ENCODE measurements at regions not wholly inside any gene's neighbourhood (a gene's known extent, or its start where the extent isn't known, plus 50 kb on each side); places are given as distances from the start of the nearest gene placed in this dataset.

DNA sequence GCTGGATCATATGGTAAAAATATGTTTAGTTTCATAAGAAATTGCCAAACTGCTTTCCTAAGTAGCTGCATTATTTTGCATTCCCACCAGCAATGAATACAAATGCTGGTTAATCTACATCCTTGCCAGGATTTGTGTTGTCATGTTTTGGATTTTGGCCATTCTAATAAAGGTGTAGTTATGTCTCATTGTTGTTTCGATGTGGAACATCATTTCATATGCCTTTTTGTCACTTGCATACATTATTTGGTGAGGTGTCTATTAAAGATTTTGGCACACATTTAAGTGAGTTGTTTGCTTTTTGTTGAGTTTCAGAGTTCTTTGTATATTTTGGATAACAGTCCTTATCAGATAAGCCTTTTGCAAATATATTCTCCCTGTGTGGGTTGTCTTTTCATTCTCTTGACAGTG, 299.2 kb upstream of the TFPI start:
- TF ChIP-seq EZH2phosphoT487 (IDR thresholded peaks at IDR 0.05; ENCODE audit: unreplicated experiment) (no peak), POLR2AphosphoS5 (IDR thresholded peaks at IDR 0.05; ENCODE audit: low read depth) (no peak), EZH2 (IDR thresholded peaks at IDR 0.05; ENCODE audit: low read depth, unreplicated experiment) (no peak), NANOG (IDR thresholded peaks at IDR 0.05; ENCODE audit: borderline replicate concordance) (no peak), CREB1 (CRISPR knock-in tag; IDR thresholded peaks at IDR 0.05; ENCODE audit: low read depth) (no peak), STAT1 (IDR thresholded peaks at IDR 0.05; ENCODE audit: unreplicated experiment) (no peak)
- TF ChIP-seq, protein P1, sequence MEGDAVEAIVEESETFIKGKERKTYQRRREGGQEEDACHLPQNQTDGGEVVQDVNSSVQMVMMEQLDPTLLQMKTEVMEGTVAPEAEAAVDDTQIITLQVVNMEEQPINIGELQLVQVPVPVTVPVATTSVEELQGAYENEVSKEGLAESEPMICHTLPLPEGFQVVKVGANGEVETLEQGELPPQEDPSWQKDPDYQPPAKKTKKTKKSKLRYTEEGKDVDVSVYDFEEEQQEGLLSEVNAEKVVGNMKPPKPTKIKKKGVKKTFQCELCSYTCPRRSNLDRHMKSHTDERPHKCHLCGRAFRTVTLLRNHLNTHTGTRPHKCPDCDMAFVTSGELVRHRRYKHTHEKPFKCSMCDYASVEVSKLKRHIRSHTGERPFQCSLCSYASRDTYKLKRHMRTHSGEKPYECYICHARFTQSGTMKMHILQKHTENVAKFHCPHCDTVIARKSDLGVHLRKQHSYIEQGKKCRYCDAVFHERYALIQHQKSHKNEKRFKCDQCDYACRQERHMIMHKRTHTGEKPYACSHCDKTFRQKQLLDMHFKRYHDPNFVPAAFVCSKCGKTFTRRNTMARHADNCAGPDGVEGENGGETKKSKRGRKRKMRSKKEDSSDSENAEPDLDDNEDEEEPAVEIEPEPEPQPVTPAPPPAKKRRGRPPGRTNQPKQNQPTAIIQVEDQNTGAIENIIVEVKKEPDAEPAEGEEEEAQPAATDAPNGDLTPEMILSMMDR (conservative IDR thresholded peaks at IDR 0.05; ENCODE audit: low read depth in 2 of 2) = no peak
- TF ChIP-seq, protein P2, sequence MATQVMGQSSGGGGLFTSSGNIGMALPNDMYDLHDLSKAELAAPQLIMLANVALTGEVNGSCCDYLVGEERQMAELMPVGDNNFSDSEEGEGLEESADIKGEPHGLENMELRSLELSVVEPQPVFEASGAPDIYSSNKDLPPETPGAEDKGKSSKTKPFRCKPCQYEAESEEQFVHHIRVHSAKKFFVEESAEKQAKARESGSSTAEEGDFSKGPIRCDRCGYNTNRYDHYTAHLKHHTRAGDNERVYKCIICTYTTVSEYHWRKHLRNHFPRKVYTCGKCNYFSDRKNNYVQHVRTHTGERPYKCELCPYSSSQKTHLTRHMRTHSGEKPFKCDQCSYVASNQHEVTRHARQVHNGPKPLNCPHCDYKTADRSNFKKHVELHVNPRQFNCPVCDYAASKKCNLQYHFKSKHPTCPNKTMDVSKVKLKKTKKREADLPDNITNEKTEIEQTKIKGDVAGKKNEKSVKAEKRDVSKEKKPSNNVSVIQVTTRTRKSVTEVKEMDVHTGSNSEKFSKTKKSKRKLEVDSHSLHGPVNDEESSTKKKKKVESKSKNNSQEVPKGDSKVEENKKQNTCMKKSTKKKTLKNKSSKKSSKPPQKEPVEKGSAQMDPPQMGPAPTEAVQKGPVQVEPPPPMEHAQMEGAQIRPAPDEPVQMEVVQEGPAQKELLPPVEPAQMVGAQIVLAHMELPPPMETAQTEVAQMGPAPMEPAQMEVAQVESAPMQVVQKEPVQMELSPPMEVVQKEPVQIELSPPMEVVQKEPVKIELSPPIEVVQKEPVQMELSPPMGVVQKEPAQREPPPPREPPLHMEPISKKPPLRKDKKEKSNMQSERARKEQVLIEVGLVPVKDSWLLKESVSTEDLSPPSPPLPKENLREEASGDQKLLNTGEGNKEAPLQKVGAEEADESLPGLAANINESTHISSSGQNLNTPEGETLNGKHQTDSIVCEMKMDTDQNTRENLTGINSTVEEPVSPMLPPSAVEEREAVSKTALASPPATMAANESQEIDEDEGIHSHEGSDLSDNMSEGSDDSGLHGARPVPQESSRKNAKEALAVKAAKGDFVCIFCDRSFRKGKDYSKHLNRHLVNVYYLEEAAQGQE (IDR thresholded peaks at IDR 0.05; ENCODE audit: unreplicated experiment) = no peak
- TF ChIP-seq, protein P3, sequence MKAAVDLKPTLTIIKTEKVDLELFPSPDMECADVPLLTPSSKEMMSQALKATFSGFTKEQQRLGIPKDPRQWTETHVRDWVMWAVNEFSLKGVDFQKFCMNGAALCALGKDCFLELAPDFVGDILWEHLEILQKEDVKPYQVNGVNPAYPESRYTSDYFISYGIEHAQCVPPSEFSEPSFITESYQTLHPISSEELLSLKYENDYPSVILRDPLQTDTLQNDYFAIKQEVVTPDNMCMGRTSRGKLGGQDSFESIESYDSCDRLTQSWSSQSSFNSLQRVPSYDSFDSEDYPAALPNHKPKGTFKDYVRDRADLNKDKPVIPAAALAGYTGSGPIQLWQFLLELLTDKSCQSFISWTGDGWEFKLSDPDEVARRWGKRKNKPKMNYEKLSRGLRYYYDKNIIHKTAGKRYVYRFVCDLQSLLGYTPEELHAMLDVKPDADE (IDR thresholded peaks at IDR 0.05) = no peak
